Astrocyte (in vitro differentiated cells and primary cell): ENCODE measurements at regions not wholly inside any gene's neighbourhood (a gene's known extent, or its start where the extent isn't known, plus 50 kb on each side); places are given as distances from the start of the nearest gene placed in this dataset.

Source experiments
- DNase-seq: peaks from one replicate; pipeline ENCODE4 v3.0.0-alpha.2; 2010; ENCODE audit warnings: low read depth
- FAIRE-seq: peaks from 2 replicates; lab custom pipeline; 2011; peaks lifted over from hg19 to GRCh38; lab: Jason Lieb, UNC
- H2AFZ ChIP-seq: 2 replicates; pipeline ENCODE4 v1.6.0; 2012; ENCODE audit warnings: low read depth, low read length, inconsistent platforms
- H3K27ac ChIP-seq: 2 replicates; pipeline ENCODE4 v1.5.1; 2011; ENCODE audit warnings: low read depth, low read length, inconsistent platforms
- H3K27me3 ChIP-seq: 2 replicates; pipeline ENCODE4 v1.6.0; 2011; ENCODE audit warnings: low read length, inconsistent platforms; ENCODE audit not compliant: insufficient read depth
- H3K36me3 ChIP-seq: 2 replicates; pipeline ENCODE4 v1.5.1; 2011; ENCODE audit warnings: low read length, inconsistent platforms; ENCODE audit not compliant: insufficient read depth
- H3K4me1 ChIP-seq: 2 replicates; pipeline ENCODE4 v1.5.1; 2011; ENCODE audit warnings: low read length, inconsistent platforms; ENCODE audit not compliant: insufficient read depth
- H3K4me2 ChIP-seq: 2 replicates; pipeline ENCODE4 v1.6.0; 2012; ENCODE audit warnings: low read length, inconsistent platforms
- H3K4me3 ChIP-seq: 2 replicates; pipeline ENCODE4 v1.5.1; 2011; ENCODE audit warnings: low read depth, mild to moderate bottlenecking, low read length, inconsistent platforms; ENCODE audit not compliant: insufficient read depth
- H3K79me2 ChIP-seq: 2 replicates; pipeline ENCODE4 v1.6.0; 2012; ENCODE audit warnings: mild to moderate bottlenecking, low read length, inconsistent platforms; ENCODE audit not compliant: insufficient read depth
- H3K9ac ChIP-seq: 2 replicates; pipeline ENCODE4 v1.6.0; 2012; ENCODE audit warnings: mild to moderate bottlenecking, low read length, inconsistent platforms
- H3K9me3 ChIP-seq: 2 replicates; pipeline ENCODE4 v1.5.1; 2012; ENCODE audit warnings: low read depth, mild to moderate bottlenecking, low read length, inconsistent platforms; ENCODE audit not compliant: insufficient read depth
- H4K20me1 ChIP-seq: 2 replicates; pipeline ENCODE4 v1.6.0; 2012; ENCODE audit warnings: low read length, inconsistent platforms; ENCODE audit not compliant: insufficient read depth
- H3K27ac Mint-ChIP-seq: one replicate; pipeline ENCODE4 v1.8.0; 2021; ENCODE audit warnings: mild to moderate bottlenecking, mixed read lengths; ENCODE audit not compliant: unreplicated experiment
- H3K27me3 Mint-ChIP-seq: one replicate; pipeline ENCODE4 v1.8.0; 2021; ENCODE audit warnings: low read depth, mixed read lengths; ENCODE audit not compliant: unreplicated experiment
- H3K36me3 Mint-ChIP-seq: one replicate; pipeline ENCODE4 v1.8.0; 2021; ENCODE audit warnings: low read depth, mixed read lengths; ENCODE audit not compliant: unreplicated experiment
- H3K4me1 Mint-ChIP-seq: one replicate; pipeline ENCODE4 v1.8.0; 2021; ENCODE audit warnings: low read depth, mixed read lengths; ENCODE audit not compliant: unreplicated experiment
- H3K4me3 Mint-ChIP-seq: one replicate; pipeline ENCODE4 v1.8.0; 2021; ENCODE audit warnings: mild to moderate bottlenecking, moderate library complexity, mixed read lengths; ENCODE audit not compliant: unreplicated experiment
- H3K9me3 Mint-ChIP-seq: one replicate; pipeline ENCODE4 v1.8.0; 2021; ENCODE audit warnings: mild to moderate bottlenecking, mixed read lengths; ENCODE audit not compliant: unreplicated experiment
- EZH2 ChIP-seq: IDR thresholded peaks from 2 replicates; pipeline ENCODE4 v1.6.1; 2012; ENCODE audit warnings: mild to moderate bottlenecking, low read length, inconsistent platforms; ENCODE audit not compliant: insufficient read depth
- TF ChIP-seq, protein P1 (sequence below): IDR thresholded peaks from 2 replicates; pipeline ENCODE4 v1.5.1; 2011; ENCODE audit warnings: low read depth, mild to moderate bottlenecking, inconsistent platforms, low read length, moderate library complexity; ENCODE audit not compliant: insufficient read depth

DNA sequence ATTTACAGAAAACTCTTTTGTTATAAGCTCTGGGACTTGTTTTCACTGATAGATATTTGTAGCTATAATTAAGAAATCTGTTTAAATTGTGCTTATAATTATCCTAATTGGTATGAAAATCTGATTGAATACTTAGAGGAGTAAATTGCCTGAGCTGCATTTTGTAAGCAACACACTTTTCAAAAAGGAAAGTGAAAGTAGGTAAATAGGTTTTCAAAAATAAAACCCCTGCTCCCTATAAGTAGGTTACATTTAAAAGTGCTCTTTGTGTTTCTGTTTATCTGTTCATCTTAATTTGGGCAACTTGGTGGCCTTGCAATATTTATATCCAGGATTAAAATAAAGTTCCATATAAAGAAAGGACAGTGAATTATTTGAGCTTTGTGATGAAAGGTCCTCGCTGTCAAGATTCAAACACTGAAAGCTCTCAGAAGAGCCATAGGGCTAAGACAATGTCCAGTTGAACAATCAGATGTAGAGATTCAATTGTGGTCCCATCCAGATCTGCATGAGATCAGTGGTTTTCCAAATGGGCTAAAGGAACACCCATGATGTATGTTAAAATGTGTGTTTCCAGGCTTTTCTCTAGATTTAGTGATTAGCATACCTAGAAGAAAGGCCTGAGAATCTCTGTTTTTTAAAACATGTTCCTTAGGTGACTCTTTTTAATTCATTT lies 371.6 kb downstream of the RPRM start:
- H3K36me3 ChIP-seq = no peaks in the 10 kb centered on the region
- no peak for DNase-seq
- FAIRE-seq = no peak
- Mint-ChIP-seq H3K36me3 (no peaks in the 10 kb centered on the region), H3K4me1 (peaks cover 1% of the 10 kb centered on the region), H3K4me3 (no peak overlapping the region), H3K27me3 (no peaks in the 10 kb centered on the region), H3K27ac (no peak overlapping the region), H3K9me3 (peaks cover 4% of the 10 kb centered on the region)
- no peak overlapping the region for H3K27ac ChIP-seq
- no peak overlapping the region for H3K4me3 ChIP-seq
- H4K20me1 ChIP-seq = no peaks in the 10 kb centered on the region
- H2AFZ ChIP-seq = no peak overlapping the region
- no peak overlapping the region for H3K9ac ChIP-seq
- no peaks in the 10 kb centered on the region for H3K79me2 ChIP-seq
- H3K4me2 ChIP-seq = no peak overlapping the region
- TF ChIP-seq EZH2 = no peak
- TF ChIP-seq, protein P1, sequence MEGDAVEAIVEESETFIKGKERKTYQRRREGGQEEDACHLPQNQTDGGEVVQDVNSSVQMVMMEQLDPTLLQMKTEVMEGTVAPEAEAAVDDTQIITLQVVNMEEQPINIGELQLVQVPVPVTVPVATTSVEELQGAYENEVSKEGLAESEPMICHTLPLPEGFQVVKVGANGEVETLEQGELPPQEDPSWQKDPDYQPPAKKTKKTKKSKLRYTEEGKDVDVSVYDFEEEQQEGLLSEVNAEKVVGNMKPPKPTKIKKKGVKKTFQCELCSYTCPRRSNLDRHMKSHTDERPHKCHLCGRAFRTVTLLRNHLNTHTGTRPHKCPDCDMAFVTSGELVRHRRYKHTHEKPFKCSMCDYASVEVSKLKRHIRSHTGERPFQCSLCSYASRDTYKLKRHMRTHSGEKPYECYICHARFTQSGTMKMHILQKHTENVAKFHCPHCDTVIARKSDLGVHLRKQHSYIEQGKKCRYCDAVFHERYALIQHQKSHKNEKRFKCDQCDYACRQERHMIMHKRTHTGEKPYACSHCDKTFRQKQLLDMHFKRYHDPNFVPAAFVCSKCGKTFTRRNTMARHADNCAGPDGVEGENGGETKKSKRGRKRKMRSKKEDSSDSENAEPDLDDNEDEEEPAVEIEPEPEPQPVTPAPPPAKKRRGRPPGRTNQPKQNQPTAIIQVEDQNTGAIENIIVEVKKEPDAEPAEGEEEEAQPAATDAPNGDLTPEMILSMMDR = no peak
- no peaks in the 10 kb centered on the region for H3K4me1 ChIP-seq
- no peaks in the 10 kb centered on the region for H3K27me3 ChIP-seq
- no peaks in the 10 kb centered on the region for H3K9me3 ChIP-seq

DNA sequence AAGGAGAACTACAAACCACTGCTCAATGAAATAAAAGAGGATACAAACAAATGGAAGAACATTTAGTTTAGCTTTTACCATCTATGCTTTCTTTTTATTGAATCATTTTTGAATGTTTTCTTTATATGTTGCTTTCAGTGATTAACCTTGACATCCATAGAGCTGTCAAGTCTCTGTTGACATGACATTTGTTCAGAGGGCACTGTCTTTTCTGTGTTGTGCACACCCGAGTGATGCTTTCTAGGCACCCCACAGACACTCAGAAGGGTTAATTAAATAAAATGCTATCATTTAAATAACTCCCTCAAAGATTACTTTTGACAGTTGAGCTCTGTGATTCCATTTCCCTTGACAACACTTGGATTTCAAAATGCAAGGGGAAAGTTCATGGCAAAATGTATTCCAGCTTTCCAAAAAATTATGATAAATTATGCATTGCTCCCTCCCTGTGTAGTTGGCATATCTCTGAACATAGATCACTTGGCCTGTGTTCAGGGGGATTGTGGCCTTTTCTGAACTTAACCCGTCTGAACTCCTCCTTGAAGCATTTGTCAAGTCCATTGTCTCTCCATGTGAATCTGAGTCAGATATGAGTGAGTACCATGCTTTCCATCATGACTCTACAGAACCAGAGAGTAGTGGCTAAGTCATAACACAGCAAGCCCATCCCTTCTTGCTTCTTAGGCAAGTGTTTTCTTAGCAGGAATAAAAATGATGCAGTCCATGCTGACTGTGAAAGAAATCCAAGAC lies 372.6 kb downstream of the RPRM start:
- Histone ChIP-seq H3K9me3 (no peaks in the 10 kb centered on the region), H3K79me2 (no peaks in the 10 kb centered on the region), H3K27ac (no peak overlapping the region), H4K20me1 (no peaks in the 10 kb centered on the region), H3K36me3 (no peaks in the 10 kb centered on the region), H3K4me2 (no peak overlapping the region), H3K4me3 (no peak overlapping the region), H3K4me1 (no peaks in the 10 kb centered on the region), H3K9ac (no peak overlapping the region), H3K27me3 (no peaks in the 10 kb centered on the region), H2AFZ (no peak overlapping the region)
- Mint-ChIP-seq H3K4me3 (no peak overlapping the region), H3K9me3 (peaks cover 4% of the 10 kb centered on the region), H3K27ac (no peak overlapping the region), H3K36me3 (no peaks in the 10 kb centered on the region), H3K27me3 (no peaks in the 10 kb centered on the region), H3K4me1 (peaks cover 4% of the 10 kb centered on the region)
- TF ChIP-seq EZH2 = no peak
- TF ChIP-seq, protein P1 = no peak
- FAIRE-seq = no peak
- peak; percentile 1 for DNase-seq

DNA sequence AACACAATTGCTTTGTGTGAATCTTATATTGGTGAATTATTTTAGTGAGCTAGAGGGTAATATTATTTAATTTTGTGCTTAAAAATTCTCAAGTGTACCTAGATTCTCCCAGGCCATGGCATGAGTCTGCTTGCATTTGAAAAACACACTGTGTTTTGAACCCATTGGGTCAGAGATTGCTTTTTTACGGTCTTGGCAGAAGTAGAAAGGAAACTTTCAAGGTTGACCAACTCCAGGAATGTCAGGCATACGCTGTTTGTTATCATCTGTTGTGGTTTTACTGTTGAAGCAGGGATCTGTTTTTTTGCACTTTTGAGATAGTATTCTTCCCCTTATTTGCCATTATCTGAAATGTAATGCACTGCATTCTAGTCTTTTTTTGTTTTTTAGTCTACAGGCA lies 377.4 kb downstream of the RPRM start:
- FAIRE-seq = no peak
- Histone ChIP-seq H2AFZ (no peak overlapping the region), H3K4me3 (no peak overlapping the region), H3K4me1 (no peaks in the 10 kb centered on the region), H3K27ac (no peak overlapping the region), H3K36me3 (no peaks in the 10 kb centered on the region), H3K79me2 (no peaks in the 10 kb centered on the region), H3K9ac (no peak overlapping the region), H3K4me2 (no peak overlapping the region), H4K20me1 (no peaks in the 10 kb centered on the region), H3K9me3 (no peaks in the 10 kb centered on the region), H3K27me3 (no peaks in the 10 kb centered on the region)
- H3K4me1 Mint-ChIP-seq = peaks cover 3% of the 10 kb centered on the region
- TF ChIP-seq EZH2 = no peak
- TF ChIP-seq, protein P1 = no peak
- peak; percentile 3 for DNase-seq
- H3K36me3 Mint-ChIP-seq = no peaks in the 10 kb centered on the region
- no peak overlapping the region for H3K27ac Mint-ChIP-seq
- H3K27me3 Mint-ChIP-seq = no peaks in the 10 kb centered on the region
- H3K9me3 Mint-ChIP-seq = peaks cover 4% of the 10 kb centered on the region
- H3K4me3 Mint-ChIP-seq = no peak overlapping the region
